IMR-90 (cell line): ENCODE measurements at regions not wholly inside any gene's neighbourhood (a gene's known extent, or its start where the extent isn't known, plus 50 kb on each side); places are given as distances from the start of the nearest gene placed in this dataset.

Experiments used
- ATAC-seq: fragments of 200-7000 bp; cut with Tn5 transposase; 2 replicates; pipeline ENCODE4 v1.9.1; 2020; ENCODE audit warnings: low read depth, mild to moderate bottlenecking, moderate library complexity
- BruUV-seq: library from RNA; stranded (reverse); fragments of 400-500 nt; replicated peaks from 2 replicates; lab custom pipeline; 2021; lab: Mats Ljungman, UMichigan
- CTCF ChIA-PET: fragments of 300-600 bp; formaldehyde crosslinking; extraction: SDS; loops from one replicate; lab custom pipeline; 2021; ENCODE audit warnings: antibody characterized with exemption; lab: Yijun Ruan, JAX
- POLR2A ChIA-PET: fragments of 300-600 bp; sonication (Branson Sonifier 250); formaldehyde crosslinking; loops from one replicate; lab custom pipeline; 2022; ENCODE audit warnings: antibody characterized with exemption; ENCODE audit not compliant: unreplicated experiment; lab: Charles Lee
- DNase-seq: peaks from one replicate; pipeline ENCODE4 v3.0.0; 2013
- H2AFZ ChIP-seq: replicated peaks from 2 replicates; pipeline ENCODE3; 2013; ENCODE audit warnings: low read length, mild to moderate bottlenecking; ENCODE audit not compliant: poor library complexity
- H2AK5ac ChIP-seq: 2 replicates; pipeline ENCODE4 v1.6.1; 2013; ENCODE audit warnings: low read depth, low read length, inconsistent platforms
- H2AK9ac ChIP-seq: replicated peaks from 2 replicates; pipeline ENCODE3; 2013; ENCODE audit warnings: mild to moderate bottlenecking, low read depth, low read length, moderate library complexity; ENCODE audit not compliant: poor library complexity
- H2BK120ac ChIP-seq: 2 replicates; pipeline ENCODE4 v1.6.1; 2013; ENCODE audit warnings: low read depth, low read length, inconsistent platforms
- H2BK15ac ChIP-seq: 3 replicates; pipeline ENCODE4 v1.6.1; 2013; ENCODE audit warnings: low read depth, low read length, inconsistent platforms
- H2BK20ac ChIP-seq: 2 replicates; pipeline ENCODE4 v1.6.1; 2013; ENCODE audit warnings: low read depth, mild to moderate bottlenecking, inconsistent platforms, low read length, moderate library complexity
- H2BK5ac ChIP-seq: 2 replicates; pipeline ENCODE4 v1.6.1; 2013; ENCODE audit warnings: mild to moderate bottlenecking, low read depth, low read length, inconsistent platforms; ENCODE audit not compliant: poor library complexity, severe bottlenecking
- H3K14ac ChIP-seq: replicated peaks from 2 replicates; pipeline ENCODE4 v1.6.1; 2013; ENCODE audit warnings: low read depth, low read length, inconsistent platforms
- H3K18ac ChIP-seq: 2 replicates; pipeline ENCODE4 v1.6.1; 2013; ENCODE audit warnings: low read depth, low read length, control low read depth
- H3K23ac ChIP-seq: 2 replicates; pipeline ENCODE4 v1.6.1; 2013; ENCODE audit warnings: low read depth, low read length, inconsistent platforms
- H3K27ac ChIP-seq: 2 replicates; pipeline ENCODE4 v1.5.1; 2013; ENCODE audit warnings: mild to moderate bottlenecking, control low read depth, low read length; ENCODE audit not compliant: insufficient read depth
- H3K27me3 ChIP-seq: 2 replicates; pipeline ENCODE4 v1.6.1; 2013; ENCODE audit warnings: low read length; ENCODE audit not compliant: control insufficient read depth, insufficient read depth
- H3K36me3 ChIP-seq: 2 replicates; pipeline ENCODE4 v1.6.1; 2013; ENCODE audit warnings: low read length, mixed read lengths; ENCODE audit not compliant: control insufficient read depth, insufficient read depth
- H3K4ac ChIP-seq: 2 replicates; pipeline ENCODE4 v1.6.1; 2013; ENCODE audit warnings: low read depth, low read length, inconsistent platforms
- H3K4me1 ChIP-seq: 2 replicates; pipeline ENCODE4 v1.6.1; 2013; ENCODE audit warnings: low read length, mixed read lengths; ENCODE audit not compliant: control insufficient read depth, insufficient read depth
- H3K4me2 ChIP-seq: 2 replicates; pipeline ENCODE4 v1.6.1; 2013; ENCODE audit warnings: low read depth, mild to moderate bottlenecking, control low read depth, low read length, moderate library complexity
- H3K4me3 ChIP-seq: 2 replicates; pipeline ENCODE4 v1.5.1; 2013; ENCODE audit warnings: low read depth, mild to moderate bottlenecking, control low read depth, low read length, moderate library complexity; ENCODE audit not compliant: insufficient read depth
- H3K56ac ChIP-seq: 2 replicates; pipeline ENCODE4 v1.6.1; 2013; ENCODE audit warnings: low read length, inconsistent platforms; ENCODE audit not compliant: insufficient read depth; ENCODE audit errors: extremely low read depth
- H3K79me1 ChIP-seq, 2 experiments: 2 replicates each; pipeline ENCODE4 v1.6.1; 2013; ENCODE audit warnings: low read length in 2 of 2, inconsistent platforms in 1 of 2, low read depth in 1 of 2
- H3K9ac ChIP-seq: 2 replicates; pipeline ENCODE4 v1.6.1; 2013; ENCODE audit warnings: low read depth, low read length, control low read depth
- H3K9me1 ChIP-seq: 2 replicates; pipeline ENCODE4 v1.6.1; 2013; ENCODE audit warnings: low read length, inconsistent platforms; ENCODE audit not compliant: insufficient read depth
- H3K9me3 ChIP-seq: 2 replicates; pipeline ENCODE4 v1.6.1; 2013; ENCODE audit warnings: low read length; ENCODE audit not compliant: control insufficient read depth, insufficient read depth
- H4K20me1 ChIP-seq: 2 replicates; pipeline ENCODE4 v1.6.1; 2013; ENCODE audit warnings: low read length, inconsistent platforms; ENCODE audit not compliant: insufficient read depth
- H4K5ac ChIP-seq: 2 replicates; pipeline ENCODE4 v1.6.1; 2013; ENCODE audit warnings: mild to moderate bottlenecking, low read depth, low read length, control low read depth
- H4K8ac ChIP-seq, 2 experiments: 2 replicates each; pipeline ENCODE4 v1.6.1; 2013; ENCODE audit warnings: low read depth in 2 of 2, low read length in 2 of 2, control low read depth in 1 of 2, inconsistent platforms in 1 of 2
- H4K91ac ChIP-seq: 2 replicates; pipeline ENCODE4 v1.6.1; 2013; ENCODE audit warnings: low read depth, low read length, inconsistent platforms; ENCODE audit not compliant: insufficient read depth
- BHLHE40 ChIP-seq: fragments of 150-350 bp; IDR thresholded peaks from 2 replicates; pipeline ENCODE4 v1.6.1; 2016; ENCODE audit warnings: mild to moderate bottlenecking, low read depth, low read length
- CEBPB ChIP-seq: IDR thresholded peaks from 2 replicates; pipeline ENCODE4 v1.6.1; 2012; ENCODE audit warnings: low read depth, low read length, improper control_type of control experiment
- CHD1 ChIP-seq: IDR thresholded peaks from 2 replicates; pipeline ENCODE4 v1.6.1; 2012; ENCODE audit warnings: low read depth, low read length, improper control_type of control experiment
- CTCF ChIP-seq: conservative IDR thresholded peaks from 2 replicates; pipeline ENCODE4 v1.5.1; 2012; ENCODE audit warnings: mild to moderate bottlenecking, low read depth, low read length, improper control_type of control experiment
- ELK1 ChIP-seq: fragments of 150-350 bp; IDR thresholded peaks from 2 replicates; pipeline ENCODE4 v1.6.1; 2016; ENCODE audit warnings: low read depth, mild to moderate bottlenecking, low read length, moderate library complexity, borderline replicate concordance
- MAFK ChIP-seq: IDR thresholded peaks from 2 replicates; pipeline ENCODE4 v1.6.1; 2012; ENCODE audit warnings: low read depth, low read length, improper control_type of control experiment
- MAZ ChIP-seq: IDR thresholded peaks from 2 replicates; pipeline ENCODE4 v1.6.1; 2012; ENCODE audit warnings: low read depth, mild to moderate bottlenecking, low read length, improper control_type of control experiment, moderate library complexity, borderline replicate concordance
- MXI1 ChIP-seq: IDR thresholded peaks from 2 replicates; pipeline ENCODE4 v1.6.1; 2012; ENCODE audit warnings: low read depth, mild to moderate bottlenecking, low read length, moderate library complexity, borderline replicate concordance
- NFE2L2 ChIP-seq: fragments of 150-350 bp; IDR thresholded peaks from 2 replicates; pipeline ENCODE4 v1.6.1; 2016; ENCODE audit warnings: low read depth, mild to moderate bottlenecking, low read length
- POLR2A ChIP-seq: IDR thresholded peaks from 2 replicates; pipeline ENCODE4 v1.6.1; 2012; ENCODE audit warnings: mild to moderate bottlenecking, low read depth, low read length
- RAD21 ChIP-seq: IDR thresholded peaks from 2 replicates; pipeline ENCODE4 v1.6.1; 2012; ENCODE audit warnings: low read length, improper control_type of control experiment
- RCOR1 ChIP-seq: IDR thresholded peaks from 2 replicates; pipeline ENCODE4 v1.6.1; 2012; ENCODE audit warnings: mild to moderate bottlenecking, low read length, improper control_type of control experiment; ENCODE audit not compliant: insufficient replicate concordance
- RFX5 ChIP-seq: IDR thresholded peaks from 2 replicates; pipeline ENCODE4 v1.8.0; 2012; ENCODE audit warnings: low read depth, mild to moderate bottlenecking, low read length, moderate library complexity
- SMC3 ChIP-seq: fragments of 150-350 bp; IDR thresholded peaks from 2 replicates; pipeline ENCODE4 v1.6.1; 2016; ENCODE audit warnings: low read depth, mild to moderate bottlenecking, antibody characterized with exemption, low read length, moderate library complexity
- USF2 ChIP-seq: fragments of 150-350 bp; IDR thresholded peaks from 2 replicates; pipeline ENCODE4 v1.6.1; 2017; ENCODE audit warnings: mild to moderate bottlenecking, antibody characterized with exemption, low read length, low read depth
- WGBS, 2 experiments: methylation state at CpG; one replicate each; pipeline versions ENCODE4 v1.1.5 to v1.1.7; 2013; ENCODE audit warnings: missing lambda C conversion rate in 2 of 2; ENCODE audit not compliant: insufficient read length in 1 of 2; ENCODE audit errors: extremely low coverage in 2 of 2; 5-methylcytosine and 5-hydroxymethylcytosine counted together
- dilution Hi-C: fragments of 300-500 bp; cut with HindIII; formaldehyde crosslinking; loops from one replicate; pipeline ENCODE4 v1.14.3; 2018; ENCODE audit warnings: low sequenced_read_pairs; ENCODE audit not compliant: unreplicated experiment
- in situ Hi-C: fragments of 300-500 bp; cut with MboI; formaldehyde crosslinking; loops from 3 replicates; pipeline ENCODE4 v1.14.3; 2019; ENCODE audit warnings: low sequenced_read_pairs, inconsistent platforms, mixed read lengths
- intact Hi-C: fragments of 100-400 bp; cut with micrococcal nuclease; formaldehyde crosslinking; loops from 2 replicates; pipeline ENCODE4 v1.10.0; 2022

GRCh38 chr17:55898195-55898594 is 147.3 kb downstream of the PCTP start:
- no CpG with 5 or more reads among the region's 1 CpG for WGBS, 2 experiments
- no peak overlapping the region for H3K9ac ChIP-seq
- BruUV-seq, result no TSS peak
- no peak overlapping the region for H2BK5ac ChIP-seq
- no peaks in the 10 kb centered on the region for H3K9me3 ChIP-seq
- intact Hi-C loops, result loop anchor here (5.0 kb wide), 1 partner anchor 84 kb away; no protein-coding TSS in a partner anchor
- dilution Hi-C loops, result no loop called here
- H3K27me3 ChIP-seq, result no peaks in the 10 kb centered on the region
- H4K91ac ChIP-seq, result no peak overlapping the region
- no peaks in the 10 kb centered on the region for H4K20me1 ChIP-seq
- ATAC-seq, result no peak
- H3K4ac ChIP-seq, result no peak overlapping the region
- no peak overlapping the region for H3K56ac ChIP-seq
- no peak overlapping the region for H2AFZ ChIP-seq
- H3K36me3 ChIP-seq, result no peaks in the 10 kb centered on the region
- no peak overlapping the region for H3K4me3 ChIP-seq
- no peak overlapping the region for H3K14ac ChIP-seq
- no peak overlapping the region for H3K27ac ChIP-seq
- no peaks in the 10 kb centered on the region for H3K79me1 ChIP-seq
- H3K4me2 ChIP-seq, result no peak overlapping the region
- H2BK15ac ChIP-seq, result no peak overlapping the region
- no peaks in the 10 kb centered on the region for H3K4me1 ChIP-seq
- no peak overlapping the region for H2AK9ac ChIP-seq
- no peak for DNase-seq
- no peak overlapping the region for H4K8ac ChIP-seq
- no peak overlapping the region for H2AK5ac ChIP-seq
- POLR2A ChIA-PET, result no interaction called here
- CTCF ChIA-PET, result no interaction called here
- H2BK120ac ChIP-seq, result no peak overlapping the region
- H3K23ac ChIP-seq, result no peak overlapping the region
- no peak overlapping the region for H4K5ac ChIP-seq
- no peak overlapping the region for H2BK20ac ChIP-seq
- in situ Hi-C loops, result no loop called here
- no peak overlapping the region for H3K18ac ChIP-seq
- no peaks in the 10 kb centered on the region for H3K9me1 ChIP-seq
- TF ChIP-seq NFE2L2 (no peak), RAD21 (no peak), MAFK (no peak), BHLHE40 (no peak), MAZ (no peak), ELK1 (no peak), CEBPB (no peak), RFX5 (no peak), USF2 (no peak), CHD1 (no peak), POLR2A (no peak), CTCF (no peak), MXI1 (no peak), RCOR1 (no peak), SMC3 (no peak)
